Endothelial cell of umbilical vein (primary cell): ENCODE measurements at regions not wholly inside any gene's neighbourhood (a gene's known extent, or its start where the extent isn't known, plus 50 kb on each side); places are given as distances from the start of the nearest gene placed in this dataset.

Experiments
- EZH2 ChIP-seq: IDR thresholded peaks from 2 replicates; pipeline ENCODE4 v1.6.1; 2012; ENCODE audit warnings: borderline replicate concordance, low read depth, mild to moderate bottlenecking, moderate library complexity, low read length, inconsistent platforms; ENCODE audit not compliant: severe bottlenecking
- GATA2 ChIP-seq: IDR thresholded peaks from 2 replicates; pipeline ENCODE4 v1.7.0; 2011; ENCODE audit warnings: low read depth, mild to moderate bottlenecking, moderate library complexity, mixed read lengths, low read length; ENCODE audit not compliant: insufficient read length, insufficient read depth
- JUN ChIP-seq: IDR thresholded peaks from 2 replicates; pipeline ENCODE4 v1.6.1; 2011; ENCODE audit warnings: borderline replicate concordance, low read depth; ENCODE audit not compliant: insufficient read length, insufficient read depth
- MYC ChIP-seq: IDR thresholded peaks from one replicate; pipeline ENCODE4 v1.6.1; 2011; ENCODE audit warnings: mild to moderate bottlenecking, low read depth, low read length
- POLR2A ChIP-seq: IDR thresholded peaks from 2 replicates; pipeline ENCODE4 v1.6.1; 2012; ENCODE audit warnings: low read depth, mild to moderate bottlenecking, control low read depth, low read length
- POLR2AphosphoS5 ChIP-seq: IDR thresholded peaks from 2 replicates; pipeline ENCODE4 v1.6.1; 2012; ENCODE audit warnings: low read depth, mild to moderate bottlenecking, control low read depth, low read length, moderate library complexity; ENCODE audit not compliant: insufficient read depth
- TF ChIP-seq, protein P1 (sequence below): IDR thresholded peaks from 2 replicates; pipeline ENCODE4 v1.6.1; 2011; ENCODE audit not compliant: insufficient read depth, insufficient read length
- TF ChIP-seq, protein P2 (sequence below), 2 donors: IDR thresholded peaks; 1 replicate in 1 of 2; 2 replicates in 1 of 2; pipeline ENCODE4 v1.5.1; 2011; ENCODE audit warnings: low read length in 2 of 2, mild to moderate bottlenecking in 2 of 2, moderate library complexity in 2 of 2, control low read depth in 1 of 2, inconsistent platforms in 1 of 2, low read depth in 1 of 2; ENCODE audit not compliant: insufficient read depth in 1 of 2; ENCODE audit errors: extremely low read depth in 1 of 2

- TF ChIP-seq, protein P1, sequence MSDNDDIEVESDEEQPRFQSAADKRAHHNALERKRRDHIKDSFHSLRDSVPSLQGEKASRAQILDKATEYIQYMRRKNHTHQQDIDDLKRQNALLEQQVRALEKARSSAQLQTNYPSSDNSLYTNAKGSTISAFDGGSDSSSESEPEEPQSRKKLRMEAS: no peak
- TF ChIP-seq EZH2 (no peak), POLR2AphosphoS5 (no peak), POLR2A (no peak), JUN (no peak), MYC (no peak), GATA2 (no peak)
- TF ChIP-seq, protein P2, sequence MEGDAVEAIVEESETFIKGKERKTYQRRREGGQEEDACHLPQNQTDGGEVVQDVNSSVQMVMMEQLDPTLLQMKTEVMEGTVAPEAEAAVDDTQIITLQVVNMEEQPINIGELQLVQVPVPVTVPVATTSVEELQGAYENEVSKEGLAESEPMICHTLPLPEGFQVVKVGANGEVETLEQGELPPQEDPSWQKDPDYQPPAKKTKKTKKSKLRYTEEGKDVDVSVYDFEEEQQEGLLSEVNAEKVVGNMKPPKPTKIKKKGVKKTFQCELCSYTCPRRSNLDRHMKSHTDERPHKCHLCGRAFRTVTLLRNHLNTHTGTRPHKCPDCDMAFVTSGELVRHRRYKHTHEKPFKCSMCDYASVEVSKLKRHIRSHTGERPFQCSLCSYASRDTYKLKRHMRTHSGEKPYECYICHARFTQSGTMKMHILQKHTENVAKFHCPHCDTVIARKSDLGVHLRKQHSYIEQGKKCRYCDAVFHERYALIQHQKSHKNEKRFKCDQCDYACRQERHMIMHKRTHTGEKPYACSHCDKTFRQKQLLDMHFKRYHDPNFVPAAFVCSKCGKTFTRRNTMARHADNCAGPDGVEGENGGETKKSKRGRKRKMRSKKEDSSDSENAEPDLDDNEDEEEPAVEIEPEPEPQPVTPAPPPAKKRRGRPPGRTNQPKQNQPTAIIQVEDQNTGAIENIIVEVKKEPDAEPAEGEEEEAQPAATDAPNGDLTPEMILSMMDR (IDR thresholded peaks at IDR 0.05; ENCODE audit: extremely low read depth in 1 of 2, insufficient read depth in 1 of 2, low read depth in 1 of 2, low read length in 2 of 2): no peak
These were observed 437.6 kb downstream of the RAPGEF2 start for GRCh38 chr4:159540501-159540900.
